HG03521 (cell line): ENCODE measurements at regions not wholly inside any gene's neighbourhood (a gene's known extent, or its start where the extent isn't known, plus 50 kb on each side); places are given as distances from the start of the nearest gene placed in this dataset.
"Not testable (repeated sequence)": the region's sequence is repeated elsewhere in the genome, so short reads cannot be mapped to it uniquely, and the experiment has no call there.

Source experiments
- ATAC-seq: cut with Tn5 transposase; IDR thresholded peaks from one replicate; pipeline ENCODE4 v1.9.1; 2021; ENCODE audit warnings: mild to moderate bottlenecking, moderate library complexity; ENCODE audit not compliant: unreplicated experiment

DNA sequence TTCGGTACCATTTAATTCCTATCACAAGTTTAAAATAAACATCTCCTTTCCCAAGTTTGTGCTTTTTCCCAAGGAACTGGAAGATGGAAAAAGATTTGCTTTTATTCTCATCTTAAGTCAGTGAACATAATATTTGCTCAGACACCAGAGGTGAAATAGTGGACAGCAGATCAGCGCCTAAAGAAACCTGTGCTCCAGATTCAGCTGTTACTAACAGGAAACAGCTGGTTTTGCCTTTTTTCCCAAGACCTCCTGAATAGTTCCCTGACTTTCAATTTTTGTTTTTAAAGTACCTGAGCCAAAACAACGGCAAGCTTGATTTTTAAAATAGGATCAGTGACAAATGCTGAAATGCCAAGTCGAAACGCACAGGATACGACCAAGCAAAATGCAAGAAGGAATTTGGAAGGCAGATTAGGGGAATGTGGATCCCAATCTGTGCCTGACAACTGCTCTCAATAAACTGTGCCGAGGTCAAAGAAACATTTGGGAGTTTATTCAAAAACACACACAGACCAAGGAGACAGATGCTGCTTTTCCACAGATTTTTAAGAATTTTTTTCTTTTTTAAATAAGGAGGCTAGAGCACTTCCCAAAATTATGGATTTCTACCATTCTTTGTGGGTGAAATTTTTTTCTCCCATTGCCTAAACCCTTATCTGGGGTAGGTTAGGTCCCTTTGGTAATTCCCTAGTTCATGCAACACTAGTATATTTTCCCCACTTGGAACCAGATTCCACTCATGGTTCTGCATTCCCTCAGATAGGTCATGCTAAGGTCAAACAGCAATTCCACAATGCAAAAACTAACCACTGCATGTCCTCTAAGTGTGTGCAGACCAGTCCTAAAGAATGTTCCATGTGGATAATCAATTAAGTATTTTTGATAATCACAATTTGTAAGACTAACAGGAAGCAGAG is 121.5 kb upstream of the PDE1A start:
- no peak for ATAC-seq

DNA sequence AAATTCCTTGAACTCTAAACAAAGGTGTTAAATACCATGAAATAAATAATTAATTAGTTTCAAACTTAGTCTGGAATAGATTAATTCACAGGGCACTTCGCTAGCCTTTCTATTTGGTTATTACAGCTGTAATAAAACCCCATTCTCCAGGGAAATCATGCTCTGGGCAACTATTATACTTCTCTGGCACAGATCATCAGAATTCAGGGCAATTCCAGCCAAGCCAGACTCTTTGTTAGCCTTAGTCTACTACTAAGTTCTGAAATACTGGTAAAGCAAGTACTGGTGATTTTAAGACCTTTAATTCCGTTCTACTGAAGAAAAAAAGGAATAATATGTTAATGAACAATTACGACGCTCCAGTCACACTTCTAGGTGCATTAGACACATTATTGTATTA is 123.4 kb upstream of the PDE1A start:
- ATAC-seq, result no peak

DNA sequence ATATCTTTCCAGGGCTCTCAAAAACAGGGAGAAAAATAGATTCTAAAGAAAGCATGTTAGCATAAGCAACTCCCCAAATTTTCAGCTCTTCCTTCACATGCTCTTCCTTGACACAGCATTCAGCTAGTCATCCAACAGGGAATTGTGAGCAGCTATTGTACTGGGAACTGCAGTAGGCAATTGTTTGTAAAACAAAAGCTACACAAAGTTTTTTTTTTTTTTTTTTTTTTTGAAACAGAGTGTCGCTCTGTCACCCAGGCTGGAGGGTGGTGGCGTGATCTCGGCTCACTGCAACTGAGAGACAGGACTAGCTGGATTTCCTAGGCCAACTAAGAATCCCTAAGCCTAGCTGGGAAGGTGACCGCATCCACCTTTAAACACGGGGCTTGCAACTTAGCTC is 125.4 kb upstream of the PDE1A start:
- ATAC-seq, result not testable (repeated sequence)

DNA sequence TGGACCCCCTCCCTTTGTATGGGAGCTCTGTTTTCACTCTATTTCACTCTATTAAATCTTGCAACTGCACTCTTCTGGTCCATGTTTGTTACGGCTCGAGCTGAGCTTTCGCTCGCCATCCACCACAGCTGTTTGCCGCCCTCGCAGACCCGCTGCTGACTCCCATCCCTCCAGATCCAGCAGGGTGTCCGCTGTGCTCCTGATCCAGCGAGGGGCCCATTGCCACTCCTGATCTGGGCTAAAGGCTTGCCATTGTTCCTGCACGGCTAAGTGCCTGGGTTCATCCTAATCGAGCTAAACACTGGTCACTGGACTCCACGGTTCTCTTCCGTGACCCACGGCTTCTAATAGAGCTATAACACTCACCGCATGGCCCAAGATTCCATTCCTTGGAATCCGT is 125.9 kb upstream of the PDE1A start:
- ATAC-seq, result not testable (repeated sequence)

DNA sequence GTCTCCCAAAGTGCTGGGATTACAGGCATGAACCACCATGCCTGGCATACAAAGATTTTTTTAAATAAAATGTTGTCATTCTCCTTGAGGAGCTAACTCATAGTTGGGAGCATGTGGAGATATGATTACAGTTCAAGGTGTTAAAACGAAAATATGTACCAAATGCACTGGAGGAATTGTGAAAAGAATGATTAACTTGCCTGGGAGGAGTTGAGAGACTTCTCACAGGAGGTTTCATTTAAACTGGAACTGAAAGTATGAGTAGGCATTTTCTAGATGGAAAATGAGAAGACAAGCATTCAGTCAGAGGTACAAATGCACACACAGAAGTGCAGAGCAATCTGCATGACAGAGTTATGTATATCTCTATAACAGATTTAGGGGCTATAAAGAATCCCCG is 126.6 kb upstream of the PDE1A start:
- ATAC-seq, result peak; percentile 98

DNA sequence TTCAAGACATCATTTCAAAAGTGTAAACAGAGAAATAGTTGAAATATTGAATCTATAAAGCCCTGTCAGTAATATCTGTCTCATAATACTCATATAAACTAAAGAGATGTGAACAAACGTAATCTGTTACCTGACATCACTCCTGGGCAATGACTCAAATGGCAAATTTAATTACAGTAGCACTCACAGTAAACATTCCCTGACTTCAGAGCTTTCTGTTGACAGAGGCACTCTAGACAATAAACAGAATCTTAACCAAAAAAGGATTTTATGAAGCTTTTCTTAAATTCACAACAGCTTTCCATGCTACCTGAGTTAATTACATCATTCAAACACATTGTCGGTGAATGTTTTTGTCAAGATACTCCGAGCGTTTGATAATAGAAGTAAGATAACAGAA is 128.1 kb upstream of the PDE1A start:
- ATAC-seq, result no peak

DNA sequence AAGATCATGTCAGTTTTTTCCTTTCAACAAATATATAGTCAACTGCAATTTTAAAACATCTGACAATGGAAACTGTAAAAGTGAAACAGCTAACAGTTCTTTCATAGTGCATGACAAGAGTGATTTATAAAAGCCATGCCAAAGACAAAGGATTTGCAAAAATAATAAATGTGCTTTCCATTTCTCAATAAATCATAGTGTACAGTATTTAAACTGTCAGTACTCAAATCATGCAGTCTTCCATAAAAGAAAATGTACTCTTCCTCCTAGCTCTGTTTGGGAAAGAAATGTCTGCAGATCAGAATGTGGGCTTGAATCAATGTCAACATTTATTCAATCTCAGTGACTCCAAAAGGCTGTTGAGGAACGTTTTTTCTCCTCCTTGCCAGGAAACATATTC is 131.7 kb upstream of the PDE1A start:
- no peak for ATAC-seq

DNA sequence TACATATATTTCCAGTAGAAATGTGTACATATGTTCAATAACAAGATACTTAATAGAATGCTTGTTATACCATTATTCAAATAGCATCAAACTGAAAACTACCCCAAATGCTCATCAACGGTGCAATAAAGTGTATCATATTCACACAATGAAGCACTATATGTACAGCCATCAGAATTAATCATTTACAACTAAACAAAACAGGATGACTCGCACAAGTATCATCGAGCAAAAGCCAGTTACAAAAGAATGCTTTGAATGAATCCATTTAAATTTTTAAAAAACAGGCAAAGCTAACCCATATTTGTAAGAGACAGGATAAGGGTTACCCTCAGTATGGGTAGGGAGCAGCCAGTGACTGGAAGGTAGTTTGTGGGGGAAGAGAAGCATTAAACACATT is 132.8 kb upstream of the PDE1A start:
- no peak for ATAC-seq

DNA sequence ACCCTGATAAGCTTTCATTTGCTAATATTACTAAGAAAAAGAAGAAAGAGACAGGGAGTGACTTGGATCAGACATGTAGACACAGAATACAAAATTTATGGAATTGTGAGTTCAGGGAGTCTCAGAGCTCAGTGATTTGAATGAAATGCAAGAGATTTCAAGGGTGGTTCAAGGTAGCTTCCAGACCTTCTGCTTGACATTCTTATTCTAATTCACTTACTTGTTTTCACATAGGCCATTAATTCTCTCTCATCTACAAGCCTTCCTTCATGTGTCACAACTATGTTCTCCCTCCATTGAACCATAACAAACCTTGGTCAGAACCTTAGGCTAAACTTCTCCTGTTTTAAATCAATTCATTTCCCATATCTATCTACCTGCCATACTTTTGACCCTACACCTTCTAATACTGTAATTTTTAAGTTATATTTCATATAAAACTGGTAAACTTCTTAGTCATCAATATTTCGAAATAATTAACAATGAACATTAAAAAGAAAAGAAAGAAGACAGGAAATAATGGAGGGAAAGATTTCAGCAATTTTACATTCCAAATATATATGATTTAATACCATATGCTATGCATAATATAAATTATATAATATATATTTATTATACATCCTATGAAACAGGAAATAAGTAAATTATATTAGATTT is 139.2 kb upstream of the PDE1A start:
- ATAC-seq, result no peak

DNA sequence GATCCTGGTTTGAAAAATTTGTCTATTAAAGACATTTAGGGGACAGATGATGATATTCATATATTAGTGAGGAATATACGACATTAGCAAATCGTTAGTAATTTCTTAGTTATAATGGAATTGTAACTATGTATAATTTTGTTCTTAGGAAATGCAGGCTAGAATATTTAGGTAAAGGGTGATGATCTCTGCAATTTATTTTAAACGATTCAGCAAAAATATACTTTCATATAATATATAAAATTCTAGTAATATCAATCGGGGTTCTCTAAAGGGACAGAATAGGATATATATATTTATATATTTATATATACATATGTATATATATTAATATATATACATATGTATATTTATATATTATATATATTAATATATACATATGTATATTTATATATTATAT is 142.5 kb upstream of the DNAJC10 start:
- no peak for ATAC-seq

DNA sequence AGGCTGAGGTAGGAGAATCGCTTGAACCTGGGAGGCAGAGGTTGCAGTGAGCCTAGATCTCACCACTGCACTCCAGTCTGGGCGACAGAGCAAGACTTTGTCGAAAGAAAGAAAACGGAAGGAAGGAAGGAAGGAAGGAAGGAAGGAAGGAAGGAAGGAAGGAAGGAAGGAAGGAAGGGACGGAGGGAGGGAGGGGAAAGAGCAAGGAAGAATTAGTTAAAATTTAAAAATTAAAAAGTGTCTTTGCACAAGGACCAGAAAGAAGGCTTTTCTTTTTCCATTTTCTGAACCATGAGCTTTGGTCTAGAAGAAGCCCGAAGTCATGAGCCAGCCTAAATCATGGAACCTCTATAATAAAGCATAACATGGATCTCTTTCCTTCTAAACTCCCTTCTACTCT is 138.2 kb upstream of the DNAJC10 start:
- ATAC-seq, result no peak

DNA sequence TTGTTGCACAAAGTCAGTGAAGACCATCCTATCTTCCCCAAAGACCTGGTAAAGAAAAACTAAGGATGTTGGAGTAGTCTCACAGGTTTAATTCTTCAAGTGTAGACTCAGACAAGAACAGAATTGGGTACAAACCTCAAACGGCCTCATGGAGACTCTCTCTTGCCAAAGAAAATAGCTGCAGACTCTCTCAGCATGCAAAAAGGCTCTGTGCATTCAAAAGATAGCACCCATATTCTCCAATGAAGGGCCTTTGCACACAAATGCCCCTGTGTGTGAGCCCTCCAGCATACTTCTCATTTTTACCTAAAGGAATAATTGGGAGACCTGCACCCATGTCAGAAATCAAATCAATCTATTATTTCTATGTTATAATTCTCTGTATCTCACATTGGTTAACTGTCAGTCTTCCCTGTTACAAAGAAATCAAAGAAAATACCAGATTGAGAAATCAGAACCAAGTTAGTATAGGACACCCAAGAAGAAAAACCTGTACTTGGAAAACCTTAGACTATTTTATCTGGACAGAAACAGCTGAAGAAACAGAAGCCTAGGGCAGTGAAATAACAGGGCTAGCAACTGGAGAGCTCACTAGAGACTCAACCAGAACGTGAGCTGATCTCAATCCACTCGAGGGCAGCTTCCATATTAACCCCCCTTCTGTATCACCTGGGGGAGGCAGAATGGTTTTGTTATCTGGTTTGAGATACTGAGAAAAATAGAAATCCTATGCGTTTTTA is 134.7 kb upstream of the DNAJC10 start:
- ATAC-seq, result no peak

DNA sequence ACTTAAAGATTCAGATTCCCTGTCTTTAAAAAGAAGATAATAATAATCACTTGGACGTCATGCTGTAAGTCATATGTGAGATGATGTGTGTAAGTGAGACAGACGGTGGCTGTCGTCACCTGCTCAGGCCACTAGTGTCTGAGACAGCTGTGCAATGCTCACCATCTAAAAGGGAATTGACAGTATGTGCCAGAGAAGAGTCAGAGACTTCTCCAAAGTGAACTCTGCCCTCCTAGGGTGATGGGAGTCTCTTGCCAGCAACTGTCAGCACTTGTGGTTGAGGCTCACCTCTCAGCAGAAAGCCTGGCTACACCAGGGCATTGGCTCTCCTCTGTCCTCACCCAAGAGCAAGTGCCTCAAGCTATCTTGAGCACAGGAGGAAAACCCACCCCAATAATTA is 131.6 kb upstream of the DNAJC10 start:
- ATAC-seq, result no peak

DNA sequence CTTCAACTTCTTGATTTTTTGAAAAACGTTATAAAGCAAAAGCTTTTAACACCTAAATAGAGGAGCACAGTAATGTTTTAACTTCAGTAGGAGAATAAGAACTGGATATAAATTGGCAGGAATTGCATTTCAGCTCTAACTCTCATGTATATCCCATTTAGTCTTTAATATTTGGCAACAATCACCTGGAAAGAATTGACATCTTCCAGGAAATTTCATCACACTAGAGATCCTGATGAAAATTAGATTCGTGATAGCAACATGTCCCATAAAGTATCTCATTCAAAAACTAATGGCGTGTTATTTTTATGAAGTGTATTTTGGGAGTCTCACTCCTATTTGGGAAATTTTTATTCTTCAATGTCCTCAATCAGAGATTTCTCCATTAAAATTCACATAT is 131.1 kb upstream of the DNAJC10 start:
- ATAC-seq, result no peak

DNA sequence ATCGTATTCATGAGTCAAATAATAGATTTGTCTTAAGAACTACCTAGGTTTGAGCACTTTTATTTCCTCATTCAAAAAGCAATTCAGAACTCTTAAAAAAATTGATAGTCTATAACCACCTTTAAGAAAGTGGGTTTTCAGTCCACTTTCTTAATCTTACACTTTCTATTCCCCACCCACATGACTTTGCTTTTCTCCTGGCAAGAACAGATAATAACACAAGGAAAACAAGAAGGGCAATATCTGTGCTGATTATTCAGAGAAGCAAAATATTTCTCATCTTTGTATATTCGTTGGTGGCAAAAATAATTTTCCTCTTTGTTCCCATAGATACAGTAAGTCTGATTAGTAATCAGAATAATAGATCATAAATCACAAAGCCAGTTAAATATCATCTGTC is 130.6 kb upstream of the DNAJC10 start:
- no peak for ATAC-seq

DNA sequence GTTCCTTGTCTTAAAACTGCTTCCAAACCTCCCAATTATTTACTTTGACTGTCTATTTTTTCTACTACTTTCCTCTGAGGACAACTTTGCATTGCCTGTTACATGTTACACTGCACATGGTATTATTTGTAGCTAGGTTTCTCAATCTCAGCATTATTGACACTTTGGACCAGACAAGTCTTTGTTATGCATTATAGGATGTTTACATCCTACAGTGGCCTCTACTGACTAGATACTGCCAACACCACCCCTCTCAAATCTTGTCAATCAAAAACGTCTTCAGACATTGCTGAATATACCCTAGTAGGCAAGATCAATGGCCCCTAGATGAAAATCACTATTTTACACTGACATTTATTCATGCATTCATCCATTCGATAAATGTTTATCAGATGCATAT is 129.6 kb upstream of the DNAJC10 start:
- ATAC-seq, result no peak

DNA sequence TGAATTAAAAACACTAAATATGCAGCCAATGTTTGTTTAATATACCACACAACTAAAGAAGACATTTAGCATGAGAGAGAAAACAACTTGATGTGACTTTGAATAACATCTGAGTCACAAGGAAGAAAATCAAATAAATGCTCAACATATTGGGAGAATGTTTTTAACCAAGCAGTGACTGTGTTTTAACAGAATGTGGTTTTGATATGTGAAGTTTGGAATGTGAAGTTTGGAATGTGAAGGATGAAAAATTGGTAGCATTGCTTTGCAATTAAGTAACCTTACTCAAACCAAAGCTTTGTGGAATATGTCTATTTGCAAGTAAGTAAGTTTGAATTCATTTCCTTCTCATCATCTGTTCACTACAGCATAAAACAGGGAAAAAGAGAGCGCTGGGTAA is 128.2 kb upstream of the DNAJC10 start:
- no peak for ATAC-seq

DNA sequence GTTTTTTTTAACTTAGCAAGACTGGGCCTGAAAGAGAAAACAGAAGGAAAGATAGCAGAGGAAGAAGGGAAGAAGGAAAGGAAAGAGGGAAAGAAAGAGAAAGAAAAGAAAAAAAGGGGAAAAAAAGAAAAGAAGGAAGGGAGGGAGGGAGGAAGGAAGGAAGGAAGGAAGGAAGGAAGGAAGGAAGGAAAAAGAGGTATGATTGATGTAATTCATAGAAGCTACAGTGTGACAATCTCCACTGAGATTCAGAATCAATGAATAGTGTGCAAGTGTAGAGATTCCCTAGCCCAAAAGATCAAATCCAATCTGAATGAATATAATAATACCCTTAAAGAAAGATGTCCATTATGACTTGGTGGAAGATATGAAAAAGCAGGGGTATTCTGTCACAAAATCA is 126.9 kb upstream of the DNAJC10 start:
- no peak for ATAC-seq

DNA sequence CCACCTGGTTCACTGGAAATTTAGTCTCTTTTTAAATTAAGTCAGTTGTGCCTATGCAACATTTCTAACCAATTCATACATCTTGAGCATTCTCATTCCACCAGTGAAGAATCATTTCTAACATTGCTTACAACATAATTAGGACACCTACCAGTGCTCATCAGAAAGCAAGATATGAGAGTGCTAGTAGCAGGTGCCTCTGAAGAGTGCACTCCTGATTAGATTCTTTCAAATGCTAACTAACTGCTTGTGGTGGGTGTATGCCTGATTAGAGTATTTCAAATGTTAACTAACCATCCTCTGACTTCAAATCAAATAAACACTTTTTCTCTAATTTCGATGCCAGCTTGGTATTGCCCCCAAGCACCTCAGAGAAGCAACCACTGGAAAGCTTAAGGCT is 124.3 kb upstream of the DNAJC10 start:
- ATAC-seq, result no peak

DNA sequence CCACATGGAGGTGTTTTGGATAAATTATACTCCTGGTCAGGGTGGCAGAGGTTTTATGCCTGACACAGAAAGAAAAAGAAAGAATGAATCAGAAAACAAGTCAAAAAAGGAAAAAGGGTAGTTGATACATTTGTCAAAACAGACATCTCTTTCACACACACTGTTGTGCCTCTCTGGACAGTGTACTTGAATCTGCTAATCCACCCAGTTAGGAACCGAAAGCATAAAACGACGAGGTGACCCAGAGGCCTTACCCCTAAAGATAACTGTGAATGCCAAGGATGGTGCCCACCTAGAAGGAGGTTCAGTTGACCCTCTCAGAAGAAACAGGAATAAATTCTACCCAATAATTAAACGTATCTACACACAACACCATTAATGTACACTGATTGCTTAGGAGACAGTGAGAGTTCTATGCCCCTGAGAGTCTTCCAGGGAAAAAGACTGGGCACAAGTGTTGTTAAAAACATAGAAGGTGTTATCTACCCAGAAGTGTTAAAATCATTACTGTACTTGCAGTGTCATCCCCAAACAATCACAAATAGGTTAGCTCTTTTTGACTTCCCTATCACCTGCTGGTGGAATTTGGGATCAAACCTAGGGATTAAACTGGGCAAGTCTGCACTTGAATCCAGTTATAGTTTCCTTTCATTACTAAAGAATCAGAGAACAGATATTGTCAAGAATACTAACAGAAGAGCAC is 123.2 kb upstream of the DNAJC10 start:
- no peak for ATAC-seq

DNA sequence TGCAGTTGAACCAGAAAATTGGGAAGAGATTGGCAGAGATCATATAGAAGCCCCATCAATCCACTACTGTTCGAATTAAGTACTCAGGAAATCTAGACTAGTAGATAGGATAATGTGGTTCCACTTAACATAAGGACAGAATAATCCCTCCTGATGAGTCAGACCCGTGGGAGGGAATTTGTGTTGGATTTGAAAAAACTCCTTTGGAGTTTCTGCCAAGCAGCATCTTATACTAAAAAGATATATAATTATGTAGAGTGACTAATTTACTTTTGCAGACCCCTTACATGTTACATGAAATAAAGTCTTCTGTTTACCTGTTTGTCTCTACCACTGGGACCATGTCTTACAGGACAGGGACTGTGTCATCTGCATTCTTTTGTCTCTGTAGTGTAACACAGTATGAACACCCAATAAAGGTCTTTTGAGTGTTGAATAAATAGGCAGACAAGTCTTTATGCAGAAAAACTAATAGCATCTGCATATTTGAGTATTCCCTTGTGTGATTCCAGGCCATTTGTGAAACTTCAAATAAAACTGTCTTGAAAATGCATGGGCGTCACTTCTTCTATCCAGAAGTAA is 122.6 kb upstream of the DNAJC10 start:
- no peak for ATAC-seq
